Cardiac muscle cell (in vitro differentiated cells and primary cell): ENCODE measurements at regions not wholly inside any gene's neighbourhood (a gene's known extent, or its start where the extent isn't known, plus 50 kb on each side); places are given as distances from the start of the nearest gene placed in this dataset.

Experiments used
- DNase-seq, 2 donors: peaks; one replicate each; pipeline versions ENCODE4 v3.0.0 to v3.0.0-alpha.2; 2010 to 2017; ENCODE audit warnings: low read depth in 1 of 2, low spot score in 1 of 2
- H3K27ac ChIP-seq: fragments of 200-600 bp; sonication (generic); 2 replicates; pipeline ENCODE4 v1.5.1; 2016
- H3K27me3 ChIP-seq: fragments of 200-600 bp; sonication (generic); 2 replicates; pipeline ENCODE4 v1.6.0; 2016; ENCODE audit warnings: control low read depth
- H3K36me3 ChIP-seq: fragments of 200-600 bp; sonication (generic); 2 replicates; pipeline ENCODE4 v1.5.1; 2016; ENCODE audit warnings: control low read depth
- H3K4me1 ChIP-seq: fragments of 200-600 bp; sonication (generic); 2 replicates; pipeline ENCODE4 v1.8.1; 2017; ENCODE audit warnings: low read depth, mild to moderate bottlenecking, mixed run types
- H3K4me3 ChIP-seq: fragments of 200-600 bp; sonication (generic); 2 replicates; pipeline ENCODE4 v1.5.1; 2016; ENCODE audit warnings: mild to moderate bottlenecking
- H3K9me3 ChIP-seq: fragments of 200-600 bp; sonication (generic); 2 replicates; pipeline ENCODE4 v1.5.1; 2017; ENCODE audit warnings: low read depth, mild to moderate bottlenecking, control low read depth
- TF ChIP-seq, protein P1 (sequence below): IDR thresholded peaks from 2 replicates; pipeline ENCODE4 v1.5.1; 2012; ENCODE audit warnings: low read depth, mild to moderate bottlenecking, low read length

DNA sequence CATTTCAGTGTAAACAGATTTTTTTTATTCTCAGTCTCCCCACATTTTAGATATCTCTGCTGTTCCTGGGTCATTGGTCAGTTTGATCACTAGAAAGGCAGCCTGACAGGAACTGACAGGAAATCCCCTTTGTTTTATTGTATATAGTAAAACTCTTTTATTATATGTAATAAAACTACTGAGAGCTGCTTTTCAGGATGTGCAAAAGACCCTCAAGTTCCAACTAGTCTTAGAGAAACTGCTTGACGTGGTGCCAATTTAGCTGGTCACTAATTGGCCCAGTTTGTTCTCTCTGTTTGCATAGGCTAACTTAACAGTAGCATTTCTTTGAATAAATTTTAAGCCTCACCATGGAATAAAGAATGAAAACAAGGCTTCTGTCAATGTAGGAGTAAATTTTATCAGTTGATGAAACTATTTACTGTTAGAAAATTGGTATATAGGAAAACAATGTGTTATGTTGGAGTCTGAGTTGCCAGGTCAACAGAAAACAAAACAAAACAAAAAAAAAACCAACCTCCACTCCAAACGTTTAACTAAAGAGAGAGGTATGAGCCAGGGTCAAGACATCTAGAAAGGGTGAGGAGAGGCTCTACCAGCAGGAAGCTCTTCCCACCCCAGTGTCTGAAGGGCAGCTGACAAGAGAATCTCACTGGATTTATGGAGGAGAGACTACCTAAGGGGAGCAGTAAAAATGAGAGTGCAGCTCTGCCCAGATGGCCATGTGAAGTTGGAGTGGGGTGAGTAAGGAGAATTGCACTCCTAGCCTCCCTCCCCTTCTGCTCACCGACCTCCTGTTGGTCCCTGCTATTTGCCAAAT, 184.6 kb downstream of the ST6GAL2 start:
- no peaks in the 10 kb centered on the region for H3K4me1 ChIP-seq
- DNase-seq: no peak
- TF ChIP-seq, protein P1, sequence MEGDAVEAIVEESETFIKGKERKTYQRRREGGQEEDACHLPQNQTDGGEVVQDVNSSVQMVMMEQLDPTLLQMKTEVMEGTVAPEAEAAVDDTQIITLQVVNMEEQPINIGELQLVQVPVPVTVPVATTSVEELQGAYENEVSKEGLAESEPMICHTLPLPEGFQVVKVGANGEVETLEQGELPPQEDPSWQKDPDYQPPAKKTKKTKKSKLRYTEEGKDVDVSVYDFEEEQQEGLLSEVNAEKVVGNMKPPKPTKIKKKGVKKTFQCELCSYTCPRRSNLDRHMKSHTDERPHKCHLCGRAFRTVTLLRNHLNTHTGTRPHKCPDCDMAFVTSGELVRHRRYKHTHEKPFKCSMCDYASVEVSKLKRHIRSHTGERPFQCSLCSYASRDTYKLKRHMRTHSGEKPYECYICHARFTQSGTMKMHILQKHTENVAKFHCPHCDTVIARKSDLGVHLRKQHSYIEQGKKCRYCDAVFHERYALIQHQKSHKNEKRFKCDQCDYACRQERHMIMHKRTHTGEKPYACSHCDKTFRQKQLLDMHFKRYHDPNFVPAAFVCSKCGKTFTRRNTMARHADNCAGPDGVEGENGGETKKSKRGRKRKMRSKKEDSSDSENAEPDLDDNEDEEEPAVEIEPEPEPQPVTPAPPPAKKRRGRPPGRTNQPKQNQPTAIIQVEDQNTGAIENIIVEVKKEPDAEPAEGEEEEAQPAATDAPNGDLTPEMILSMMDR: no peak
- no peaks in the 10 kb centered on the region for H3K9me3 ChIP-seq
- H3K36me3 ChIP-seq: no peaks in the 10 kb centered on the region
- H3K4me3 ChIP-seq: no peak overlapping the region
- H3K27me3 ChIP-seq: no peaks in the 10 kb centered on the region
- H3K27ac ChIP-seq: no peak overlapping the region

DNA sequence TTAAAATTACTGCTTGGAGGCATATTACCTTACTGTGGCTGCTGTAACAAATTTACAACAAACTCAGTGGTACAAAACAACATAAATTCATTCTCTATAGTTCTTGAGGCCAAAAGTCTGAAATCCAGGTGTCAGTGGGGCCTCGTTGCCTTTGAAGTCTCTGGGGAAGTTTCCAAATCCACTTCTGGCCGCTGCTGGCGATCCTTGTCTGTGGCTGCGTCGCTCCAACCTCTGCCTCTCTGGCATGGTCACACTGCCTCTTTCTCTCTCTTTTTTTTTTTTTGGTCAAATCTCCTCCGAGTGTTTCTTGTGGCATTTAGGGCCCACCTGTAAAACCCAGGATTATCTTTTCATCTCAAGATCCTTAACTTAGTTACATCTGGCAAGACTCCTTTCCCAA, 182.8 kb downstream of the ST6GAL2 start:
- TF ChIP-seq, protein P1: no peak
- no peaks in the 10 kb centered on the region for H3K27me3 ChIP-seq
- H3K4me3 ChIP-seq: no peak overlapping the region
- no peak overlapping the region for H3K27ac ChIP-seq
- H3K9me3 ChIP-seq: no peaks in the 10 kb centered on the region
- DNase-seq: no peak
- no peaks in the 10 kb centered on the region for H3K4me1 ChIP-seq
- no peaks in the 10 kb centered on the region for H3K36me3 ChIP-seq

DNA sequence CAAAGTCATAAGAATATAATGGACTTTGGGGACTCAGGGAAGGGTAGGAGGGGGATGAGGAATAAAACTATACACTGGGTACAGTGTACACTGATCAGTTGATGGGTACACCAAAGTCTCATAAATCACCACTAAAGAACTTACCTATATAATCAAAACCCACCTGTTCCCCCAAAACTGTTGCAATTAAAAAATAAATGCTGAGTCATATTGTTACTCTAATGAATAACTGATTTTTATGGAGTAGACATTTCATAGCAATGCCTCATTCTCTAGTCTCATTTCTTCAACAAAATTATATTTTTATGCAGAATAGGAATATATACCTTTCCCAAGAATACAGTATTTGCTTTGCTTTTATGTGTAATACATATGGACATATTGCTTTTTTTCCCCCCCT, 181.2 kb downstream of the ST6GAL2 start:
- Histone ChIP-seq H3K27ac (no peak overlapping the region), H3K27me3 (no peaks in the 10 kb centered on the region), H3K9me3 (no peaks in the 10 kb centered on the region), H3K4me1 (no peaks in the 10 kb centered on the region), H3K36me3 (no peaks in the 10 kb centered on the region), H3K4me3 (no peak overlapping the region)
- no peak for DNase-seq
- TF ChIP-seq, protein P1: no peak

DNA sequence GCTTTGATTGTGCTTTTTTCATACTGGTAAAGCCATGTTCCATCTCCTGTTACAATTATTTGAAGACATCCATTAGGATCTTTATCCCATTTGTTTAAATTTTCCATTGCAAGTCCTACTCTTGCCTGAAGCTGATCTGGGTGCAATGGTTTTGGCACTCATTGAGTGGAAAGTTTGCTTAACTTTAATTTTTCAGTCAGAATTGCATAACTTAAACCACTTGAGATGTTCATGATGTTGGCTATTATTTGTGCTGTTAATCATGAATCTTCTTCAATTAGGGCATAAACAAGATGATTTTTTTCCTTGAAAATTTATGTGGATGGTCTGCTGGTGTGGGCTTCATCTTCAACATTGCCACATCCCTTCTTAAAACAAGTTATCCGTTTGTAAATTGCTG, 180.1 kb downstream of the ST6GAL2 start:
- no peaks in the 10 kb centered on the region for H3K9me3 ChIP-seq
- DNase-seq: no peak
- TF ChIP-seq, protein P1: no peak

DNA sequence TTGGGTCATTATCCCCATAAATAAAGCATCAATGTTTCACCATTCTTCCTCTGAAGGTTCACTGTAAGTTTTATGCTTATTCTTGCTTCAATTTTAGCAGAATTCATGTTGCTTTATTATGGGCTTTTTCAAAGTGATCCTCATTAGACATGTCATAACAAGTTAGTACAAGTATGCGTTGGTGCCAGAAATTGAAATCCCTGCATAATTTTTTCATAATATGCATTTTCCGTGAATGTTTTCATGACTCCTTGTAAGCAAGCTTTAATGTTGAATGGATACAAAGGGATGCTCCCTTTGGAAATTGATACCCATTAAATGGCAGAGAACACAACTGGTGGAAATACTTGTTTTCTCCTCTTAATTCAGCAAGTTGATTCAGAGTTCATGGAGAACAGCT, 179.7 kb downstream of the ST6GAL2 start:
- no peaks in the 10 kb centered on the region for H3K9me3 ChIP-seq
- no peak overlapping the region for H3K4me3 ChIP-seq
- no peaks in the 10 kb centered on the region for H3K36me3 ChIP-seq
- H3K27me3 ChIP-seq: no peaks in the 10 kb centered on the region
- H3K4me1 ChIP-seq: no peaks in the 10 kb centered on the region
- H3K27ac ChIP-seq: no peak overlapping the region
- DNase-seq: no peak
- TF ChIP-seq, protein P1: no peak

More for the DNA sequence above, 180.1 kb downstream of the ST6GAL2 start:
- H3K4me3 ChIP-seq: no peak overlapping the region
- no peaks in the 10 kb centered on the region for H3K4me1 ChIP-seq
- no peaks in the 10 kb centered on the region for H3K27me3 ChIP-seq
- H3K27ac ChIP-seq: no peak overlapping the region
- no peaks in the 10 kb centered on the region for H3K36me3 ChIP-seq
